Osteocyte (in vitro differentiated cells): ENCODE measurements at regions not wholly inside any gene's neighbourhood (a gene's known extent, or its start where the extent isn't known, plus 50 kb on each side); places are given as distances from the start of the nearest gene placed in this dataset.

ENCODE experiments used
- DNase-seq: peaks from one replicate; pipeline ENCODE4 v3.0.0; 2021; ENCODE audit warnings: mixed read lengths; ENCODE audit not compliant: unreplicated experiment; ENCODE audit errors: extremely low spot score
- H3K27ac Mint-ChIP-seq: one replicate; pipeline ENCODE4 v1.8.0; 2021; ENCODE audit warnings: mild to moderate bottlenecking, mixed read lengths; ENCODE audit not compliant: unreplicated experiment
- H3K27me3 Mint-ChIP-seq: one replicate; pipeline ENCODE4 v1.8.0; 2021; ENCODE audit warnings: mixed read lengths; ENCODE audit not compliant: unreplicated experiment
- H3K36me3 Mint-ChIP-seq: one replicate; pipeline ENCODE4 v1.8.0; 2021; ENCODE audit warnings: mixed read lengths; ENCODE audit not compliant: unreplicated experiment
- H3K4me1 Mint-ChIP-seq: one replicate; pipeline ENCODE4 v1.8.0; 2021; ENCODE audit warnings: mixed read lengths; ENCODE audit not compliant: unreplicated experiment
- H3K4me3 Mint-ChIP-seq: one replicate; pipeline ENCODE4 v1.8.0; 2021; ENCODE audit warnings: mild to moderate bottlenecking, moderate library complexity, mixed read lengths; ENCODE audit not compliant: unreplicated experiment
- H3K9me3 Mint-ChIP-seq: one replicate; pipeline ENCODE4 v1.8.0; 2021; ENCODE audit warnings: mixed read lengths; ENCODE audit not compliant: unreplicated experiment
- CTCF ChIP-seq: fragments of 200-600 bp; sonication (generic); IDR thresholded peaks from 2 replicates; pipeline ENCODE4 v1.5.0; 2021; ENCODE audit warnings: antibody characterized with exemption, mild to moderate bottlenecking, moderate library complexity

- Mint-ChIP-seq H3K27ac (peak overlapping the region; percentile 92), H3K27me3 (no peaks in the 10 kb centered on the region), H3K9me3 (no peaks in the 10 kb centered on the region), H3K4me3 (peak overlapping the region; percentile 6), H3K36me3 (no peaks in the 10 kb centered on the region), H3K4me1 (peaks cover 66% of the 10 kb centered on the region)
- DNase-seq: no peak
- no peak for TF ChIP-seq CTCF
Measured at GRCh38 chr2:35463805-35464596, 891.6 kb upstream of the CRIM1 start.

- H3K9me3 Mint-ChIP-seq: peaks cover 3% of the 10 kb centered on the region
- peaks cover 70% of the 10 kb centered on the region for H3K4me1 Mint-ChIP-seq
- no peaks in the 10 kb centered on the region for H3K27me3 Mint-ChIP-seq
- DNase-seq: no peak
- no peaks in the 10 kb centered on the region for H3K36me3 Mint-ChIP-seq
- peak overlapping the region; percentile 92 for H3K27ac Mint-ChIP-seq
- no peak for TF ChIP-seq CTCF
- peak overlapping the region; percentile 73 for H3K4me3 Mint-ChIP-seq
Measured at GRCh38 chr2:35462226-35462998, 893.2 kb upstream of the CRIM1 start.

DNA sequence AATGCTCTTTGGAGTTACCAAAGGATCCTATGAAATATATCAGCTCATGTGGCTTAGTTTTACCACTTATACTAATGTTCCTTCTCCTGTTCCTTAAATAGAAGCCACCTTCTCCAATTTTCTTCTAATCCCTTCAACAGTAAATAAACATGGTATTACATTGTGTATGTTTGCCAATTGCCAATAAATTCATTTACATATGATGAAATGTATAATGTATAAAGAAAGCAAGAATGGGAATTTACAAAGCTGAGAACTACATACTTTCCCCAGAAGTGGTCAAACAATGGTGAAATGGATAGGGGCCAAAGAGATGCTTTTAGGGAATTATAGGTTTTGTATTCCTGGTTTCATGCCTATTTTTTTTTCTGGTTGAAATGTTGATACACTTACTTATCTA is 894.2 kb upstream of the CRIM1 start:
- no peak for TF ChIP-seq CTCF
- Mint-ChIP-seq H3K4me1 (peaks cover 66% of the 10 kb centered on the region), H3K9me3 (peaks cover 6% of the 10 kb centered on the region), H3K36me3 (no peaks in the 10 kb centered on the region), H3K4me3 (peak overlapping the region; percentile 64), H3K27me3 (no peaks in the 10 kb centered on the region), H3K27ac (peak overlapping the region; percentile 79)
- no peak for DNase-seq

GRCh38 chr2:35454966-35455638 is 900.5 kb upstream of the CRIM1 start:
- Mint-ChIP-seq H3K27me3 (no peaks in the 10 kb centered on the region), H3K36me3 (no peaks in the 10 kb centered on the region), H3K9me3 (peaks cover 6% of the 10 kb centered on the region), H3K4me1 (peaks cover 29% of the 10 kb centered on the region), H3K4me3 (no peak overlapping the region), H3K27ac (no peak overlapping the region)
- TF ChIP-seq CTCF: peak; percentile 22
- DNase-seq: no peak

DNA sequence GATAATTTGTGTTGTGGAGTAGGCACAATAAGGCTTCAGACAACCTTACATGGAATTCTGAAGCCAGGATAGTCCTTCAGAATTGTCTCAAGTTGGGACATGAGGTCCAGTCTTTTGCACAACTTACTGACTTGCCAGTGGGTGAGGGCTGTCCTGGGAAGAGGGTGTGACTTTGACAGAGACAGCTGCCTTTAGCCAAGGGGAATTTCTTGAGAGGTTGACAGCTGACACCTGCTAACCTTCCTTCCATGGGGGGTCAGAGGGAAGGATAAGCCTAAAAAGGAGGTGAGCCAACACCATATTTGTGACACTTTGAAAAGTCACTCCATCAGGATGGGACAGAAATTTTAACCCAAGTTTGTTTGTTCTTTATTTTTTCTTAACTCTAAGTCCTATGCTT is 907.8 kb upstream of the CRIM1 start:
- no peaks in the 10 kb centered on the region for H3K27me3 Mint-ChIP-seq
- no peaks in the 10 kb centered on the region for H3K9me3 Mint-ChIP-seq
- no peak overlapping the region for H3K27ac Mint-ChIP-seq
- DNase-seq: no peak
- H3K4me1 Mint-ChIP-seq: no peaks in the 10 kb centered on the region
- H3K4me3 Mint-ChIP-seq: no peak overlapping the region
- H3K36me3 Mint-ChIP-seq: no peaks in the 10 kb centered on the region
- TF ChIP-seq CTCF: no peak
